Suprapubic skin (tissue), 4 donors: ENCODE measurements at regions not wholly inside any gene's neighbourhood (a gene's known extent, or its start where the extent isn't known, plus 50 kb on each side); places are given as distances from the start of the nearest gene placed in this dataset.

Experiments
- DNase-seq, 2 donors: peaks; one replicate each; pipeline ENCODE4 v3.0.0-alpha.2; 2019; ENCODE audit warnings: low spot score in 2 of 2
- H3K27ac ChIP-seq: fragments of 200-600 bp; sonication (generic); one replicate; pipeline ENCODE4 v1.5.1; 2019
- H3K27me3 ChIP-seq: fragments of 200-600 bp; sonication (generic); one replicate; pipeline ENCODE4 v1.5.1; 2019
- H3K36me3 ChIP-seq: fragments of 200-600 bp; sonication (generic); one replicate; pipeline ENCODE4 v1.5.1; 2019
- H3K4me1 ChIP-seq: fragments of 200-600 bp; sonication (generic); one replicate; pipeline ENCODE4 v1.5.1; 2019
- H3K4me3 ChIP-seq: fragments of 200-600 bp; sonication (generic); one replicate; pipeline ENCODE4 v1.5.1; 2019; ENCODE audit warnings: mild to moderate bottlenecking
- H3K9me3 ChIP-seq: fragments of 200-600 bp; sonication (generic); one replicate; pipeline ENCODE4 v1.5.1; 2019
- CTCF ChIP-seq, 2 donors: fragments of 200-600 bp in 1 of 2; fragments of 450-650 bp in 1 of 2; sonication (generic) in 1 of 2; IDR thresholded peaks; one replicate each; pipeline ENCODE4 v1.5.1; 2016 to 2019; ENCODE audit warnings: antibody characterized with exemption in 2 of 2, mild to moderate bottlenecking in 1 of 2, moderate library complexity in 1 of 2
- EP300 ChIP-seq: sonication (generic); formaldehyde crosslinking; IDR thresholded peaks from one replicate; pipeline ENCODE4 v1.6.1; 2017; ENCODE audit warnings: antibody characterized with exemption
- POLR2A ChIP-seq, 2 donors: fragments of 450-650 bp; IDR thresholded peaks; one replicate each; pipeline ENCODE4 v1.6.1; 2017; ENCODE audit warnings: antibody characterized with exemption in 2 of 2, mild to moderate bottlenecking in 2 of 2, moderate library complexity in 2 of 2
- POLR2AphosphoS5 ChIP-seq, 3 donors: sonication (generic); formaldehyde crosslinking; IDR thresholded peaks; one replicate each; pipeline ENCODE4 v1.6.1; 2017; ENCODE audit warnings: antibody characterized with exemption in 3 of 3
- WGBS: methylation state at CpG from one replicate; pipeline ENCODE4 v1.1.5; 2018; 5-methylcytosine and 5-hydroxymethylcytosine counted together

GRCh38 chr10:71063401-71063800 lies 149.0 kb upstream of the UNC5B start:
- TF ChIP-seq CTCF (IDR thresholded peaks at IDR 0.05) (no peak), POLR2A (IDR thresholded peaks at IDR 0.05) (no peak), EP300 (no peak), POLR2AphosphoS5 (IDR thresholded peaks at IDR 0.05) (no peak)
- Histone ChIP-seq H3K36me3 (no peaks in the 10 kb centered on the region), H3K27me3 (no peaks in the 10 kb centered on the region), H3K4me3 (no peak overlapping the region), H3K4me1 (peaks cover 3% of the 10 kb centered on the region), H3K9me3 (no peaks in the 10 kb centered on the region), H3K27ac (no peak overlapping the region)
- no peak for DNase-seq
- 64% methylated on average over 5 of the region's 7 CpGs for WGBS

- Histone ChIP-seq H3K36me3 (no peaks in the 10 kb centered on the region), H3K4me1 (peaks cover 11% of the 10 kb centered on the region), H3K9me3 (no peaks in the 10 kb centered on the region), H3K4me3 (no peak overlapping the region), H3K27me3 (no peaks in the 10 kb centered on the region), H3K27ac (no peak overlapping the region)
- 73% methylated on average over 8 of the region's 13 CpGs for WGBS
- TF ChIP-seq POLR2A (IDR thresholded peaks at IDR 0.05) (no peak), POLR2AphosphoS5 (IDR thresholded peaks at IDR 0.05) (no peak)
- no peak for DNase-seq
Observed at GRCh38 chr10:71064413-71065118, 147.8 kb upstream of the UNC5B start.

GRCh38 chr10:71065659-71066058 lies 146.7 kb upstream of the UNC5B start:
- Histone ChIP-seq H3K4me3 (no peak overlapping the region), H3K4me1 (peaks cover 11% of the 10 kb centered on the region), H3K36me3 (no peaks in the 10 kb centered on the region), H3K27me3 (no peaks in the 10 kb centered on the region), H3K27ac (no peak overlapping the region), H3K9me3 (no peaks in the 10 kb centered on the region)
- no peak for DNase-seq
- 65% methylated on average over 2 of the region's 4 CpGs for WGBS
- TF ChIP-seq POLR2A (IDR thresholded peaks at IDR 0.05), result no peak
- TF ChIP-seq POLR2AphosphoS5 (IDR thresholded peaks at IDR 0.05), result no peak
- TF ChIP-seq CTCF (IDR thresholded peaks at IDR 0.05), result no peak
- no peak for TF ChIP-seq EP300

GRCh38 chr10:71066600-71066999 lies 145.8 kb upstream of the UNC5B start:
- no peaks in the 10 kb centered on the region for H3K27me3 ChIP-seq
- H3K4me3 ChIP-seq, result no peak overlapping the region
- TF ChIP-seq POLR2A (IDR thresholded peaks at IDR 0.05), result no peak
- no peak for TF ChIP-seq POLR2AphosphoS5 (IDR thresholded peaks at IDR 0.05)
- no peak for TF ChIP-seq CTCF (IDR thresholded peaks at IDR 0.05)
- TF ChIP-seq EP300, result no peak
- no peak for DNase-seq
- H3K9me3 ChIP-seq, result no peaks in the 10 kb centered on the region
- H3K27ac ChIP-seq, result no peak overlapping the region
- 96% methylated on average over 10 of the region's 10 CpGs for WGBS
- H3K36me3 ChIP-seq, result no peaks in the 10 kb centered on the region
- peaks cover 11% of the 10 kb centered on the region for H3K4me1 ChIP-seq

- Histone ChIP-seq H3K27ac (no peak overlapping the region), H3K4me3 (no peak overlapping the region), H3K9me3 (no peaks in the 10 kb centered on the region), H3K36me3 (no peaks in the 10 kb centered on the region), H3K4me1 (peaks cover 11% of the 10 kb centered on the region), H3K27me3 (no peaks in the 10 kb centered on the region)
- TF ChIP-seq POLR2AphosphoS5 (IDR thresholded peaks at IDR 0.05) (no peak), EP300 (no peak), POLR2A (IDR thresholded peaks at IDR 0.05) (no peak), CTCF (IDR thresholded peaks at IDR 0.05) (no peak)
- DNase-seq, result no peak
- 48% methylated on average over 13 of the region's 19 CpGs for WGBS
Observed at GRCh38 chr10:71067098-71067740, 145.2 kb upstream of the UNC5B start.
